HepG2 (cell line): ENCODE measurements at regions not wholly inside any gene's neighbourhood (a gene's known extent, or its start where the extent isn't known, plus 50 kb on each side); places are given as distances from the start of the nearest gene placed in this dataset.
"Not testable (repeated sequence)": the region's sequence is repeated elsewhere in the genome, so short reads cannot be mapped to it uniquely, and the experiment has no call there.

Experiments
- ATAC-seq: fragments of 200-7000 bp; cut with Tn5 transposase; 3 replicates; pipeline ENCODE4 v1.9.1; 2020; ENCODE audit warnings: mild to moderate bottlenecking, moderate library complexity
- BruUV-seq: library from RNA; stranded (reverse); fragments of 400-500 nt; replicated peaks from 2 replicates; lab custom pipeline; 2021; lab: Mats Ljungman, UMichigan
- CTCF ChIA-PET: fragments of 300-600 bp; formaldehyde crosslinking; extraction: SDS; loops from one replicate; lab custom pipeline; 2021; ENCODE audit warnings: low total read pairs, inconsistent platforms, low intra/inter-chr PET ratio; lab: Yijun Ruan, JAX
- POLR2A ChIA-PET: fragments of 350-600 bp; sonication (Branson Sonifier 250); formaldehyde crosslinking; loops from one replicate; lab custom pipeline; 2020; ENCODE audit warnings: antibody characterized with exemption, inconsistent platforms; lab: Yijun Ruan, JAX
- DNase-seq: peaks from one replicate; pipeline ENCODE4 v3.0.0-alpha.2; 2015; ENCODE audit warnings: low spot score
- FAIRE-seq: peaks from 3 replicates; lab custom pipeline; 2011; peaks lifted over from hg19 to GRCh38; lab: Jason Lieb, UNC
- H2AFZ ChIP-seq: one replicate; pipeline ENCODE4 v1.6.1; 2011; ENCODE audit warnings: low read length, inconsistent platforms
- H3K27ac ChIP-seq: fragments of 300-600 bp; 3 replicates; pipeline ENCODE4 v1.8.0; 2011; ENCODE audit warnings: mixed run types, mild to moderate bottlenecking, mixed read lengths, low read length, inconsistent platforms; ENCODE audit not compliant: insufficient read depth; ENCODE audit errors: extremely low read length
- H3K27me3 ChIP-seq, 2 experiments: fragments of 200-600 bp in 1 of 2; 2 replicates in 1 of 2; 3 replicates in 1 of 2; pipeline versions ENCODE4 v1.6.0 to v1.8.0; 2011; ENCODE audit warnings: low read length in 2 of 2, mild to moderate bottlenecking in 2 of 2, moderate library complexity in 2 of 2, inconsistent platforms in 1 of 2; ENCODE audit not compliant: insufficient read depth in 2 of 2, control insufficient read depth in 1 of 2
- H3K36me3 ChIP-seq, 2 experiments: fragments of 200-600 bp in 1 of 2; replicated peaks in 1 of 2; 2 replicates in 1 of 2; 3 replicates in 1 of 2; pipeline versions ENCODE4 v1.5.1 to v1.8.0; 2011; ENCODE audit warnings: low read length in 2 of 2, inconsistent platforms in 1 of 2; ENCODE audit not compliant: insufficient read depth in 2 of 2, control insufficient read depth in 1 of 2
- H3K4me1 ChIP-seq: 2 replicates; pipeline ENCODE4 v1.5.1; 2012; ENCODE audit warnings: low read length, inconsistent platforms; ENCODE audit not compliant: insufficient read depth
- H3K4me2 ChIP-seq: 2 replicates; pipeline ENCODE4 v1.6.0; 2011; ENCODE audit warnings: low read depth, low read length, inconsistent platforms
- H3K4me3 ChIP-seq, 3 experiments: fragments of 200-600 bp in 1 of 3; sonication (generic), shearing (Covaris generic) in 1 of 3; replicated peaks in 1 of 3; 2 replicates each; pipeline ENCODE4 v1.5.1; 2011 to 2016; ENCODE audit warnings: low read length in 3 of 3, inconsistent platforms in 2 of 3, low read depth in 2 of 3, mild to moderate bottlenecking in 2 of 3, control low read depth in 1 of 3, mixed read lengths in 1 of 3; ENCODE audit not compliant: insufficient read depth in 1 of 3
- H3K79me2 ChIP-seq: one replicate; pipeline ENCODE4 v1.6.1; 2011; ENCODE audit warnings: low read length, inconsistent platforms; ENCODE audit not compliant: insufficient read depth
- H3K9ac ChIP-seq: 2 replicates; pipeline ENCODE4 v1.6.0; 2011; ENCODE audit warnings: mild to moderate bottlenecking, low read depth, low read length, inconsistent platforms; ENCODE audit not compliant: insufficient read depth
- H3K9me3 ChIP-seq: 2 replicates; pipeline ENCODE4 v1.5.1; 2012; ENCODE audit warnings: mild to moderate bottlenecking, low read length
- H4K20me1 ChIP-seq: 2 replicates; pipeline ENCODE4 v1.6.0; 2011; ENCODE audit warnings: inconsistent platforms, mild to moderate bottlenecking, low read length, moderate library complexity; ENCODE audit not compliant: insufficient read depth
- FOXA1 ChIP-seq, 2 experiments: fragments of 450-650 bp in 1 of 2; sonication (generic) in 1 of 2; formaldehyde crosslinking in 1 of 2; IDR thresholded peaks; 2 replicates each; pipeline versions ENCODE4 v1.4.0 to v1.6.1; 2016 to 2020; ENCODE audit warnings: missing genetic modification reagents in 1 of 2
- FOXA3 ChIP-seq: IDR thresholded peaks from 2 replicates; pipeline ENCODE4 v1.6.1; 2016; ENCODE audit warnings: missing genetic modification reagents, missing compliant biosample characterization
- GABPA ChIP-seq, 2 experiments: IDR thresholded peaks; 2 replicates each; pipeline ENCODE4 v1.6.1; 2011 to 2016; ENCODE audit warnings: low read depth in 2 of 2, low read length in 1 of 2, missing biosample characterization in 1 of 2, missing genetic modification characterization in 1 of 2
- PHF21A ChIP-seq: sonication (generic); formaldehyde crosslinking; IDR thresholded peaks from 2 replicates; pipeline ENCODE4 v1.5.0; 2020; ENCODE audit warnings: mild to moderate bottlenecking, missing genetic modification reagents
- SALL1 ChIP-seq: sonication (generic); formaldehyde crosslinking; IDR thresholded peaks from 2 replicates; pipeline ENCODE4 v1.8.0; 2022; ENCODE audit warnings: mild to moderate bottlenecking, missing genetic modification reagents
- SETDB1 ChIP-seq: sonication (generic); formaldehyde crosslinking; IDR thresholded peaks from 2 replicates; pipeline ENCODE4 v1.5.1; 2020; ENCODE audit warnings: missing genetic modification reagents, mild to moderate bottlenecking, borderline replicate concordance
- STAG1 ChIP-seq: sonication (generic); formaldehyde crosslinking; IDR thresholded peaks from 2 replicates; pipeline ENCODE4 v1.4.0; 2020; ENCODE audit warnings: missing genetic modification reagents
- WIZ ChIP-seq: sonication (generic); formaldehyde crosslinking; IDR thresholded peaks from 2 replicates; pipeline ENCODE4 v1.5.1; 2020; ENCODE audit warnings: mild to moderate bottlenecking, missing genetic modification reagents
- ZMYM4 ChIP-seq: sonication (generic); formaldehyde crosslinking; IDR thresholded peaks from 2 replicates; pipeline ENCODE4 v1.8.1; 2023; ENCODE audit warnings: mild to moderate bottlenecking, missing genetic modification reagents
- WGBS: methylation state at CpG from one replicate; pipeline ENCODE4 v1.1.6; 2017; ENCODE audit warnings: low lambda C conversion rate; 5-methylcytosine and 5-hydroxymethylcytosine counted together
- in situ Hi-C: cut with HindIII; loops from 2 replicates; pipeline ENCODE4 v1.10.0; 2017; ENCODE audit warnings: low pct_unique_long_range_greater_than_20kb; ENCODE audit not compliant: extremely low pct_ligation_motif_present
- intact Hi-C: fragments of 100-400 bp; cut with micrococcal nuclease; formaldehyde crosslinking; loops from one replicate; pipeline ENCODE4 v1.10.0; 2022; ENCODE audit not compliant: unreplicated experiment
- TF ChIP-seq, protein P1 (sequence below): sonication (generic); formaldehyde crosslinking; IDR thresholded peaks from 2 replicates; pipeline ENCODE4 v1.5.0; 2020; ENCODE audit warnings: mild to moderate bottlenecking, missing genetic modification reagents, moderate library complexity
- TF ChIP-seq, protein P2 (sequence below): sonication (generic); formaldehyde crosslinking; IDR thresholded peaks from 2 replicates; pipeline ENCODE4 v1.4.0; 2020; ENCODE audit warnings: missing genetic modification reagents
- TF ChIP-seq, protein P3 (sequence below): sonication (generic); formaldehyde crosslinking; IDR thresholded peaks from 2 replicates; pipeline ENCODE4 v1.4.0; 2020; ENCODE audit warnings: missing genetic modification reagents

DNA sequence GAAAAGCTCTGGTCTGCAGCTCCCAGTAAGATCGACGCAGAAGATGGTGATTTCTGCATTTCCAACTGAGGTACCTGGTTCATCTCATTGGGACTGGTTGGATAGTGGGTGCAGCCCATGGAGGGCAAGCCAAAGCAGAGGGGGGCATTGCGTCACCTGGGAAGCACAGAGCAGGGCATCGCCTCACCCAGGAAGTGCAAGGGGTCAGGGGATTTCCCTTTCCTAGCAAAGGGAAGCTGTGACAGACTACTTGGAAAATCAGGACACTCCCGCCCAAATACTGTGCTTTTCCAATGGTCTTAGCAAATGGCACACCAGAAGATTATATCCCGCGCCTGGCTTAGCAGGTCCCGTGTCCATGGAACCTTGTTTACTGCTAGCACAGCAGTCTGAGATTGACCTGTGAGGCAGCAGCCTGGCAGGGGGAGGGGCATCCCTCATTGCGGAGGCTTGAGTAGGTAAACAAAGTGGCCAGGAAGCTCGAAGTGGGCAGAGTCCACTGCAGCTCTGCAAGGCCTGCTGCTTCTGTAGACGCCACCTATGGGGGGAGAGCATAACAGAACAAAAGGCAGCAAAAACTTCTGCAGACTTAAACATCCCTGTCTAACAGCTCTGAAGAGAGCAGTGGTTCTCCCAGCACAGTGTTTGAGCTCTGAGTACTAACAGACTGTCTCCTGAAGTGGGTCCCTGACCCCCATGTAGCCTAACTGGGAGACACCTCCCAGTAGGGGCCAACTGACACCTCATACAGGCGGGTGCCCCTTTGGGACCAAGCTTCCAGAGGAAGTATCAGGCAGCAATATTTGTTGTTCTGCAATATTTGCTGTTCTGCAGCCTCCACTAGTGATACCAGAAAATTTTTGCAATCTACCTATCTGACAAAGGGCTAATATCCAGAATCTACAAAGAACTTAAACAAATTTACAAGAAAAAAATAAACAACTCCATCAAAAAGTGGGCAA lies 871.7 kb downstream of the IGSF11 start:
- H3K79me2 ChIP-seq; H3K36me3 ChIP-seq; H3K4me1 ChIP-seq; H2AFZ ChIP-seq; H3K4me3 ChIP-seq; CTCF ChIA-PET; H3K27me3 ChIP-seq; in situ Hi-C loops; FAIRE-seq; H3K9ac ChIP-seq; intact Hi-C loops; POLR2A ChIA-PET; H3K27ac ChIP-seq; BruUV-seq; H4K20me1 ChIP-seq; TF ChIP-seq GABPA (IDR thresholded peaks at IDR 0.05; ENCODE audit: low read depth, low read length); FOXA1 (IDR thresholded peaks at IDR 0.05): not testable (repeated sequence)
- Histone ChIP-seq H3K9me3 (peaks cover 58% of the 10 kb centered on the region), H3K4me2 (peak overlapping the region; percentile 18; the same call in 1 of the 2 replicates)
- peak; percentile 98 for ATAC-seq
- 52% methylated on average over 4 of the region's 12 CpGs for WGBS
- peak; percentile 60 for DNase-seq
- TF ChIP-seq FOXA3 (CRISPR knock-in tag) (peak; percentile 58), STAG1 (CRISPR knock-in tag) (peak; percentile 7; the same call in 1 of the 2 replicates), SALL1 (CRISPR knock-in tag) (peak; percentile 56), ZMYM4 (CRISPR knock-in tag) (peak; percentile 72), SETDB1 (peak; percentile 87), WIZ (CRISPR knock-in tag) (peak; percentile 44; the same call in 1 of the 2 replicates), GABPA (CRISPR knock-in tag; IDR thresholded peaks at IDR 0.05; ENCODE audit: low read depth) (peak; percentile 63), PHF21A (CRISPR knock-in tag) (0 out of 2 replicates have a peak, but pooled peaks have one; percentile 29), FOXA1 (CRISPR knock-in tag; IDR thresholded peaks at IDR 0.05) (peak; percentile 58)
- TF ChIP-seq, protein P1, sequence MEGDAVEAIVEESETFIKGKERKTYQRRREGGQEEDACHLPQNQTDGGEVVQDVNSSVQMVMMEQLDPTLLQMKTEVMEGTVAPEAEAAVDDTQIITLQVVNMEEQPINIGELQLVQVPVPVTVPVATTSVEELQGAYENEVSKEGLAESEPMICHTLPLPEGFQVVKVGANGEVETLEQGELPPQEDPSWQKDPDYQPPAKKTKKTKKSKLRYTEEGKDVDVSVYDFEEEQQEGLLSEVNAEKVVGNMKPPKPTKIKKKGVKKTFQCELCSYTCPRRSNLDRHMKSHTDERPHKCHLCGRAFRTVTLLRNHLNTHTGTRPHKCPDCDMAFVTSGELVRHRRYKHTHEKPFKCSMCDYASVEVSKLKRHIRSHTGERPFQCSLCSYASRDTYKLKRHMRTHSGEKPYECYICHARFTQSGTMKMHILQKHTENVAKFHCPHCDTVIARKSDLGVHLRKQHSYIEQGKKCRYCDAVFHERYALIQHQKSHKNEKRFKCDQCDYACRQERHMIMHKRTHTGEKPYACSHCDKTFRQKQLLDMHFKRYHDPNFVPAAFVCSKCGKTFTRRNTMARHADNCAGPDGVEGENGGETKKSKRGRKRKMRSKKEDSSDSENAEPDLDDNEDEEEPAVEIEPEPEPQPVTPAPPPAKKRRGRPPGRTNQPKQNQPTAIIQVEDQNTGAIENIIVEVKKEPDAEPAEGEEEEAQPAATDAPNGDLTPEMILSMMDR (CRISPR knock-in tag): peak; percentile 53
- TF ChIP-seq, protein P2, sequence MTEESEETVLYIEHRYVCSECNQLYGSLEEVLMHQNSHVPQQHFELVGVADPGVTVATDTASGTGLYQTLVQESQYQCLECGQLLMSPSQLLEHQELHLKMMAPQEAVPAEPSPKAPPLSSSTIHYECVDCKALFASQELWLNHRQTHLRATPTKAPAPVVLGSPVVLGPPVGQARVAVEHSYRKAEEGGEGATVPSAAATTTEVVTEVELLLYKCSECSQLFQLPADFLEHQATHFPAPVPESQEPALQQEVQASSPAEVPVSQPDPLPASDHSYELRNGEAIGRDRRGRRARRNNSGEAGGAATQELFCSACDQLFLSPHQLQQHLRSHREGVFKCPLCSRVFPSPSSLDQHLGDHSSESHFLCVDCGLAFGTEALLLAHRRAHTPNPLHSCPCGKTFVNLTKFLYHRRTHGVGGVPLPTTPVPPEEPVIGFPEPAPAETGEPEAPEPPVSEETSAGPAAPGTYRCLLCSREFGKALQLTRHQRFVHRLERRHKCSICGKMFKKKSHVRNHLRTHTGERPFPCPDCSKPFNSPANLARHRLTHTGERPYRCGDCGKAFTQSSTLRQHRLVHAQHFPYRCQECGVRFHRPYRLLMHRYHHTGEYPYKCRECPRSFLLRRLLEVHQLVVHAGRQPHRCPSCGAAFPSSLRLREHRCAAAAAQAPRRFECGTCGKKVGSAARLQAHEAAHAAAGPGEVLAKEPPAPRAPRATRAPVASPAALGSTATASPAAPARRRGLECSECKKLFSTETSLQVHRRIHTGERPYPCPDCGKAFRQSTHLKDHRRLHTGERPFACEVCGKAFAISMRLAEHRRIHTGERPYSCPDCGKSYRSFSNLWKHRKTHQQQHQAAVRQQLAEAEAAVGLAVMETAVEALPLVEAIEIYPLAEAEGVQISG (CRISPR knock-in tag): peak; percentile 47; the same call in 1 of the 2 replicates
- TF ChIP-seq, protein P3, sequence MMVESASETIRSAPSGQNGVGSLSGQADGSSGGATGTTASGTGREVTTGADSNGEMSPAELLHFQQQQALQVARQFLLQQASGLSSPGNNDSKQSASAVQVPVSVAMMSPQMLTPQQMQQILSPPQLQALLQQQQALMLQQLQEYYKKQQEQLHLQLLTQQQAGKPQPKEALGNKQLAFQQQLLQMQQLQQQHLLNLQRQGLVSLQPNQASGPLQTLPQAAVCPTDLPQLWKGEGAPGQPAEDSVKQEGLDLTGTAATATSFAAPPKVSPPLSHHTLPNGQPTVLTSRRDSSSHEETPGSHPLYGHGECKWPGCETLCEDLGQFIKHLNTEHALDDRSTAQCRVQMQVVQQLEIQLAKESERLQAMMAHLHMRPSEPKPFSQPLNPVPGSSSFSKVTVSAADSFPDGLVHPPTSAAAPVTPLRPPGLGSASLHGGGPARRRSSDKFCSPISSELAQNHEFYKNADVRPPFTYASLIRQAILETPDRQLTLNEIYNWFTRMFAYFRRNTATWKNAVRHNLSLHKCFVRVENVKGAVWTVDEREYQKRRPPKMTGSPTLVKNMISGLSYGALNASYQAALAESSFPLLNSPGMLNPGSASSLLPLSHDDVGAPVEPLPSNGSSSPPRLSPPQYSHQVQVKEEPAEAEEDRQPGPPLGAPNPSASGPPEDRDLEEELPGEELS: peak; percentile 50; the same call in 1 of the 2 replicates
